Activated CD4-positive, alpha-beta memory T cell treated with anti-CD3 and anti-CD28 coated beads, Interleukin-2, amount 10 ng/mL, durations not matched to agents 7 days and 5 days (primary cell): ENCODE measurements at regions not wholly inside any gene's neighbourhood (a gene's known extent, or its start where the extent isn't known, plus 50 kb on each side); places are given as distances from the start of the nearest gene placed in this dataset.

Experiments used
- CTCF ChIA-PET: fragments of 350-600 bp; sonication (Branson Sonifier 250); formaldehyde crosslinking; loops from one replicate; lab custom pipeline; 2021; ENCODE audit warnings: antibody characterized with exemption, inconsistent platforms; lab: Charles Lee
- POLR2A ChIA-PET: fragments of 350-600 bp; sonication (Branson Sonifier 250); formaldehyde crosslinking; loops from one replicate; lab custom pipeline; 2021; ENCODE audit warnings: antibody characterized with exemption; lab: Charles Lee
- DNase-seq: peaks from one replicate; pipeline ENCODE4 v3.0.0-alpha.2; 2020
- H3K27ac Mint-ChIP-seq: one replicate; pipeline ENCODE4 v1.8.0; 2021; ENCODE audit warnings: mild to moderate bottlenecking, mixed read lengths
- H3K27me3 Mint-ChIP-seq: one replicate; pipeline ENCODE4 v1.8.0; 2021; ENCODE audit warnings: mixed read lengths
- H3K36me3 Mint-ChIP-seq: one replicate; pipeline ENCODE4 v1.8.0; 2021; ENCODE audit warnings: low read depth, mixed read lengths
- H3K4me1 Mint-ChIP-seq: one replicate; pipeline ENCODE4 v1.8.0; 2021; ENCODE audit warnings: mixed read lengths
- H3K4me3 Mint-ChIP-seq: one replicate; pipeline ENCODE4 v1.8.0; 2021; ENCODE audit warnings: mild to moderate bottlenecking, mixed read lengths
- H3K9me3 Mint-ChIP-seq: one replicate; pipeline ENCODE4 v1.8.0; 2021; ENCODE audit warnings: mixed read lengths

GRCh38 chr4:43846111-43846587, 602.5 kb downstream of the KCTD8 start:
- Mint-ChIP-seq H3K27me3 (no peaks in the 10 kb centered on the region), H3K9me3 (peaks cover 5% of the 10 kb centered on the region), H3K36me3 (no peaks in the 10 kb centered on the region), H3K4me1 (no peaks in the 10 kb centered on the region), H3K27ac (no peak overlapping the region), H3K4me3 (no peak overlapping the region)
- no peak for DNase-seq
- ChIA-PET CTCF (no interaction called here), POLR2A (no interaction called here)

- Mint-ChIP-seq H3K27ac (no peak overlapping the region), H3K4me3 (no peak overlapping the region), H3K9me3 (no peaks in the 10 kb centered on the region), H3K4me1 (no peaks in the 10 kb centered on the region), H3K27me3 (no peaks in the 10 kb centered on the region), H3K36me3 (no peaks in the 10 kb centered on the region)
- POLR2A ChIA-PET, result no interaction called here
- CTCF ChIA-PET, result interaction anchor here (0.6 kb wide), 1 partner anchor 14 kb away, joined by 3 read pairs; no protein-coding TSS in a partner anchor
- DNase-seq, result no peak
Measured at GRCh38 chr4:43853565-43854264, 594.9 kb downstream of the KCTD8 start.

GRCh38 chr4:43855283-43855682, 593.3 kb downstream of the KCTD8 start:
- Mint-ChIP-seq H3K27ac (no peak overlapping the region), H3K9me3 (peaks cover 7% of the 10 kb centered on the region), H3K4me1 (no peaks in the 10 kb centered on the region), H3K27me3 (no peaks in the 10 kb centered on the region), H3K4me3 (no peak overlapping the region), H3K36me3 (no peaks in the 10 kb centered on the region)
- no peak for DNase-seq
- POLR2A ChIA-PET, result no interaction called here
- CTCF ChIA-PET, result no interaction called here

GRCh38 chr4:43864616-43865146, 583.9 kb downstream of the KCTD8 start:
- Mint-ChIP-seq H3K4me3 (no peak overlapping the region), H3K9me3 (peaks cover 9% of the 10 kb centered on the region), H3K27me3 (no peaks in the 10 kb centered on the region), H3K27ac (no peak overlapping the region), H3K36me3 (no peaks in the 10 kb centered on the region), H3K4me1 (no peaks in the 10 kb centered on the region)
- ChIA-PET CTCF (no interaction called here), POLR2A (no interaction called here)
- no peak for DNase-seq

- H3K9me3 Mint-ChIP-seq, result peaks cover 8% of the 10 kb centered on the region
- no peaks in the 10 kb centered on the region for H3K4me1 Mint-ChIP-seq
- no peak overlapping the region for H3K27ac Mint-ChIP-seq
- H3K27me3 Mint-ChIP-seq, result no peaks in the 10 kb centered on the region
- ChIA-PET CTCF (no interaction called here), POLR2A (no interaction called here)
- H3K4me3 Mint-ChIP-seq, result no peak overlapping the region
- H3K36me3 Mint-ChIP-seq, result no peaks in the 10 kb centered on the region
- no peak for DNase-seq
Measured at GRCh38 chr4:43867908-43868307, 580.7 kb downstream of the KCTD8 start.

GRCh38 chr4:43875655-43876054, 573.0 kb downstream of the KCTD8 start:
- H3K9me3 Mint-ChIP-seq, result peaks cover 3% of the 10 kb centered on the region
- ChIA-PET POLR2A (no interaction called here), CTCF (no interaction called here)
- no peak for DNase-seq
- H3K27ac Mint-ChIP-seq, result no peak overlapping the region
- H3K27me3 Mint-ChIP-seq, result no peaks in the 10 kb centered on the region
- no peak overlapping the region for H3K4me3 Mint-ChIP-seq
- no peaks in the 10 kb centered on the region for H3K36me3 Mint-ChIP-seq
- no peaks in the 10 kb centered on the region for H3K4me1 Mint-ChIP-seq

- Mint-ChIP-seq H3K27ac (no peak overlapping the region), H3K4me1 (no peaks in the 10 kb centered on the region), H3K4me3 (no peak overlapping the region), H3K27me3 (no peaks in the 10 kb centered on the region), H3K36me3 (no peaks in the 10 kb centered on the region), H3K9me3 (peaks cover 2% of the 10 kb centered on the region)
- ChIA-PET POLR2A (no interaction called here), CTCF (no interaction called here)
- DNase-seq, result no peak
Measured at GRCh38 chr4:43882470-43882869, 566.1 kb downstream of the KCTD8 start.

GRCh38 chr4:43886196-43886595, 562.4 kb downstream of the KCTD8 start:
- Mint-ChIP-seq H3K27ac (no peak overlapping the region), H3K4me3 (no peak overlapping the region), H3K36me3 (no peaks in the 10 kb centered on the region), H3K9me3 (peaks cover 4% of the 10 kb centered on the region), H3K27me3 (no peaks in the 10 kb centered on the region), H3K4me1 (no peaks in the 10 kb centered on the region)
- DNase-seq, result no peak
- ChIA-PET POLR2A (no interaction called here), CTCF (no interaction called here)

- H3K4me1 Mint-ChIP-seq, result no peaks in the 10 kb centered on the region
- H3K4me3 Mint-ChIP-seq, result no peak overlapping the region
- no peak for DNase-seq
- H3K9me3 Mint-ChIP-seq, result peaks cover 8% of the 10 kb centered on the region
- ChIA-PET POLR2A (no interaction called here), CTCF (no interaction called here)
- no peaks in the 10 kb centered on the region for H3K36me3 Mint-ChIP-seq
- H3K27me3 Mint-ChIP-seq, result no peaks in the 10 kb centered on the region
- H3K27ac Mint-ChIP-seq, result no peak overlapping the region
Measured at GRCh38 chr4:43898836-43899235, 549.8 kb downstream of the KCTD8 start.

- no peaks in the 10 kb centered on the region for H3K36me3 Mint-ChIP-seq
- H3K27me3 Mint-ChIP-seq, result no peaks in the 10 kb centered on the region
- H3K9me3 Mint-ChIP-seq, result peaks cover 8% of the 10 kb centered on the region
- CTCF ChIA-PET, result no interaction called here
- no peaks in the 10 kb centered on the region for H3K4me1 Mint-ChIP-seq
- POLR2A ChIA-PET, result no interaction called here
- no peak overlapping the region for H3K27ac Mint-ChIP-seq
- no peak for DNase-seq
- H3K4me3 Mint-ChIP-seq, result no peak overlapping the region
Measured at GRCh38 chr4:43903456-43903855, 545.2 kb downstream of the KCTD8 start.

- H3K27me3 Mint-ChIP-seq, result no peaks in the 10 kb centered on the region
- ChIA-PET CTCF (no interaction called here), POLR2A (no interaction called here)
- H3K4me1 Mint-ChIP-seq, result no peaks in the 10 kb centered on the region
- H3K4me3 Mint-ChIP-seq, result no peak overlapping the region
- DNase-seq, result no peak
- H3K36me3 Mint-ChIP-seq, result no peaks in the 10 kb centered on the region
- H3K9me3 Mint-ChIP-seq, result peaks cover 14% of the 10 kb centered on the region
- H3K27ac Mint-ChIP-seq, result no peak overlapping the region
Measured at GRCh38 chr4:43918377-43918776, 530.2 kb downstream of the KCTD8 start.

- CTCF ChIA-PET, result no interaction called here
- Mint-ChIP-seq H3K4me3 (no peak overlapping the region), H3K36me3 (no peaks in the 10 kb centered on the region), H3K27me3 (no peaks in the 10 kb centered on the region), H3K4me1 (no peaks in the 10 kb centered on the region), H3K27ac (no peak overlapping the region), H3K9me3 (no peaks in the 10 kb centered on the region)
- POLR2A ChIA-PET, result no interaction called here
- DNase-seq, result no peak
Measured at GRCh38 chr4:43932448-43932847, 516.2 kb downstream of the KCTD8 start.

- H3K9me3 Mint-ChIP-seq, result peaks cover 2% of the 10 kb centered on the region
- H3K4me1 Mint-ChIP-seq, result no peaks in the 10 kb centered on the region
- DNase-seq, result no peak
- H3K27ac Mint-ChIP-seq, result no peak overlapping the region
- CTCF ChIA-PET, result no interaction called here
- POLR2A ChIA-PET, result no interaction called here
- no peaks in the 10 kb centered on the region for H3K36me3 Mint-ChIP-seq
- H3K4me3 Mint-ChIP-seq, result no peak overlapping the region
- H3K27me3 Mint-ChIP-seq, result no peaks in the 10 kb centered on the region
Measured at GRCh38 chr4:43943998-43944397, 504.6 kb downstream of the KCTD8 start.

GRCh38 chr4:43959976-43960375, 488.6 kb downstream of the KCTD8 start:
- H3K36me3 Mint-ChIP-seq, result no peaks in the 10 kb centered on the region
- POLR2A ChIA-PET, result no interaction called here
- no peaks in the 10 kb centered on the region for H3K9me3 Mint-ChIP-seq
- H3K4me3 Mint-ChIP-seq, result no peak overlapping the region
- no peaks in the 10 kb centered on the region for H3K4me1 Mint-ChIP-seq
- CTCF ChIA-PET, result no interaction called here
- no peak for DNase-seq
- H3K27ac Mint-ChIP-seq, result no peak overlapping the region
- no peaks in the 10 kb centered on the region for H3K27me3 Mint-ChIP-seq
